ENCODE measurements at regions not wholly inside any gene's neighbourhood (a gene's known extent, or its start where the extent isn't known, plus 50 kb on each side); places are given as distances from the start of the nearest gene placed in this dataset.
"Not testable (repeated sequence)": the region's sequence is repeated elsewhere in the genome, so short reads cannot be mapped to it uniquely, and the experiment has no call there.

GRCh38 chr9:85295244-85295643 is 446.5 kb downstream of the AGTPBP1 start:
- TF ChIP-seq CTCF (conservative IDR thresholded peaks at IDR 0.05; ENCODE audit: low read length); EZH2phosphoT487 (IDR thresholded peaks at IDR 0.05; ENCODE audit: borderline replicate concordance, low read depth, low read length): not testable (repeated sequence)
